Lung (tissue), 11 donors: ENCODE measurements at regions not wholly inside any gene's neighbourhood (a gene's known extent, or its start where the extent isn't known, plus 50 kb on each side); places are given as distances from the start of the nearest gene placed in this dataset.

Experiments used
- ATAC-seq: fragments of 200-7000 bp; cut with Tn5 transposase; one replicate; pipeline ENCODE4 v1.9.1; 2020; ENCODE audit warnings: moderate number of reproducible peaks; ENCODE audit not compliant: insufficient read depth, low FRiP score
- DNase-seq, 3 donors: peaks; one replicate each; pipeline ENCODE4 v3.0.0-alpha.2; 2013 to 2017
- H3K27ac ChIP-seq, 2 donors: one replicate each; pipeline ENCODE4 v1.5.1; 2013; ENCODE audit warnings: mild to moderate bottlenecking in 2 of 2, moderate library complexity in 2 of 2, control low read depth in 1 of 2, inconsistent platforms in 1 of 2, low read depth in 1 of 2, low read length in 1 of 2
- H3K27me3 ChIP-seq, 3 donors: one replicate each; pipeline ENCODE4 v1.5.1; 2013; ENCODE audit warnings: low read length in 2 of 3; ENCODE audit not compliant: control insufficient read depth in 3 of 3, insufficient read depth in 3 of 3
- H3K36me3 ChIP-seq, 4 donors: one replicate each; pipeline ENCODE4 v1.5.1; 2013; ENCODE audit warnings: low read length in 4 of 4, mild to moderate bottlenecking in 1 of 4, moderate library complexity in 1 of 4; ENCODE audit not compliant: control insufficient read depth in 4 of 4, insufficient read depth in 4 of 4
- H3K4me1 ChIP-seq, 5 donors: one replicate each; pipeline ENCODE4 v1.5.1; 2013; ENCODE audit warnings: low read length in 5 of 5, mild to moderate bottlenecking in 2 of 5, moderate library complexity in 1 of 5; ENCODE audit not compliant: control insufficient read depth in 5 of 5, insufficient read depth in 5 of 5
- H3K4me3 ChIP-seq: one replicate; pipeline ENCODE4 v1.5.1; 2013; ENCODE audit warnings: mild to moderate bottlenecking, control low read depth, moderate library complexity
- H3K9ac ChIP-seq, 2 donors: one replicate each; pipeline ENCODE4 v1.5.1; 2013; ENCODE audit warnings: low read length in 2 of 2, control low read depth in 1 of 2; ENCODE audit not compliant: insufficient read depth in 1 of 2
- H3K9me3 ChIP-seq, 4 donors: one replicate each; pipeline ENCODE4 v1.5.1; 2013; ENCODE audit warnings: low read length in 3 of 4, mild to moderate bottlenecking in 1 of 4, moderate library complexity in 1 of 4; ENCODE audit not compliant: control insufficient read depth in 4 of 4, insufficient read depth in 3 of 4
- WGBS, 2 donors: extraction: QIAGEN DNeasy Blood & Tissue Kit; methylation state at CpG; one replicate each; pipeline ENCODE4 v1.1.7; 2013; 5-methylcytosine and 5-hydroxymethylcytosine counted together
- TF ChIP-seq, protein P1 (sequence below): IDR thresholded peaks from 2 replicates; pipeline ENCODE4 v1.5.1; 2012; ENCODE audit warnings: mild to moderate bottlenecking; ENCODE audit errors: control extremely low read depth, extremely low read depth
- donor health status: control.
- donor health status: control.
- donor health status: Bipolar disorder and iron deficiency.
- donor health status: healthy.
- donor health status: DM: yes; HTN: yes; CAD: no.

DNA sequence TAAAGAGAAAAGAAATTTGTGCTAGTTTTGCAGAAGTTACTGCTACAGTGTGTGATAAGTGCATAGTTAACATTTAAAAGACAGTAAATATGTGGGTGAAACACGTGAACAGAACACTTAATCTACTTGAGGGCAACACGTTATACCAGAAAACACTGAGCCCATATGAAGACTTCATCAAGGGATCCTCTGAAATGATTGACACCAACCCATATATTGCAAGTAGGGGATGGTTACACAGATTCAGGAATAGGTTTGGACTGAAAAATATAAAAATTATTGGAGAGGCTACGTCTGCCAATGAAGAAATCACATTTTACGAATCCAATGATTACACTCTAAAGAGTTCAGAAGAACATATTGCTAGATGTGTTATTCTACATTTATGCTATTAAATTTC lies 185.6 kb downstream of the GPX5 start:
- ATAC-seq (no peak), DNase-seq (no peak)
- Histone ChIP-seq H3K4me3 (no peak overlapping the region), H3K27me3 (peaks cover 0 to 18% (median 12%) of the 10 kb centered on the region in 3 donors), H3K9me3 (peaks cover 0 to 12% (median 5%) of the 10 kb centered on the region in 4 donors), H3K36me3 (no peaks in the 10 kb centered on the region), H3K27ac (no peak overlapping the region), H3K4me1 (no peaks in the 10 kb centered on the region), H3K9ac (no peak overlapping the region)
- TF ChIP-seq, protein P1, sequence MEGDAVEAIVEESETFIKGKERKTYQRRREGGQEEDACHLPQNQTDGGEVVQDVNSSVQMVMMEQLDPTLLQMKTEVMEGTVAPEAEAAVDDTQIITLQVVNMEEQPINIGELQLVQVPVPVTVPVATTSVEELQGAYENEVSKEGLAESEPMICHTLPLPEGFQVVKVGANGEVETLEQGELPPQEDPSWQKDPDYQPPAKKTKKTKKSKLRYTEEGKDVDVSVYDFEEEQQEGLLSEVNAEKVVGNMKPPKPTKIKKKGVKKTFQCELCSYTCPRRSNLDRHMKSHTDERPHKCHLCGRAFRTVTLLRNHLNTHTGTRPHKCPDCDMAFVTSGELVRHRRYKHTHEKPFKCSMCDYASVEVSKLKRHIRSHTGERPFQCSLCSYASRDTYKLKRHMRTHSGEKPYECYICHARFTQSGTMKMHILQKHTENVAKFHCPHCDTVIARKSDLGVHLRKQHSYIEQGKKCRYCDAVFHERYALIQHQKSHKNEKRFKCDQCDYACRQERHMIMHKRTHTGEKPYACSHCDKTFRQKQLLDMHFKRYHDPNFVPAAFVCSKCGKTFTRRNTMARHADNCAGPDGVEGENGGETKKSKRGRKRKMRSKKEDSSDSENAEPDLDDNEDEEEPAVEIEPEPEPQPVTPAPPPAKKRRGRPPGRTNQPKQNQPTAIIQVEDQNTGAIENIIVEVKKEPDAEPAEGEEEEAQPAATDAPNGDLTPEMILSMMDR = no peak
- 76 to 81% methylated on average over 4 of the region's 4 CpGs for WGBS, 2 donors

DNA sequence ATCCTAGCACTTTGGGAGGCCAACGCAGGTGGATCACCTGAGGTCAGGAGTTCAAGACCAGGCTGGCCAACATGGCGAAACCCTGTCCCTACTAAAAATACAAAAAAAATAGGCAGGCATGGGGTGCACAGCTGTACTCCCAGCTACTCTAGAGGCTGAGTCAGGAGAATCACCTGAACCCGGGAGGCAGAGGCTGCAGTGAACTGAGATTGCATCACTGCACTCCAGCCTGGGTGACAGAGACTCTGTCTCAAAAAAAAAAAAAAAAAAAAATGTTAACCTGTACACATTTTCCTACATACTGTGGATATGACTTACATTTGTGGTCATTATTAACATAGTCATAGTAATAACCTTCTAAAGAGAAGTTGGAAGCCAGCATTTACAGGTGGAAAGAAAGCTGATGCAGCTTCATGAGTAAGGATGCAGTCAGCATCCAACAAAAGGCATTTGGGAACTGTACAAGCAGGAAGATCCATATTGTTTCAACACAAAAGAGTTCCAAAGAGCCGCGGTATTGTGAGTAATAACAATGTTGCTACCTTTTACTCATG lies 186.2 kb downstream of the GPX5 start:
- peaks cover 0 to 18% (median 12%) of the 10 kb centered on the region in 3 donors for H3K27me3 ChIP-seq
- no peak for ATAC-seq
- H3K9ac ChIP-seq = no peak overlapping the region
- H3K4me1 ChIP-seq = no peaks in the 10 kb centered on the region
- no peak overlapping the region for H3K4me3 ChIP-seq
- WGBS, 2 donors = 70 to 75% methylated on average over 5 of the region's 5 CpGs
- TF ChIP-seq, protein P1 = no peak
- peaks cover 0 to 12% (median 5%) of the 10 kb centered on the region in 4 donors for H3K9me3 ChIP-seq
- H3K36me3 ChIP-seq = no peaks in the 10 kb centered on the region
- no peak for DNase-seq
- H3K27ac ChIP-seq = no peak overlapping the region

DNA sequence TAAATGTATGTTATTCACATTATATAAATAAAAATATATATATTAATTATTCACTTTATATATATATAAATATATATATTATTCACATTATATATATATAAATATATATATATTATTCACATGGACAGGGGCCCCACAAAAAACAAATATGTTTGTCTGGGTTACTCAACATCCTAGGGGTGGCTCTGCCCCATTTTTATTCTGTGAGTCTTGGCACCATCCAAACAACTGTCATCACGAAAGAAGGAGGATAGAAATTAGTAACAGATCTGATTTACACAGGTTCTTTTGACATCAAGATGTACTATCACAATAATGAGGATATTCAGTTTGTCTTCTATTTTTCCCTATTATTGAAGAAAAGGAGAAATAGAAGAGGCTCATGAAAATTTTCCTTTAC lies 187.3 kb downstream of the GPX5 start:
- ATAC-seq (no peak), DNase-seq (no peak)
- Histone ChIP-seq H3K27me3 (peaks cover 0 to 20% (median 16%) of the 10 kb centered on the region in 3 donors), H3K9ac (no peak overlapping the region), H3K9me3 (peaks cover 0 to 9% (median 5%) of the 10 kb centered on the region in 4 donors), H3K27ac (no peak overlapping the region), H3K4me3 (no peak overlapping the region), H3K4me1 (no peaks in the 10 kb centered on the region), H3K36me3 (no peaks in the 10 kb centered on the region)
- 80 to 95% methylated on average over 1 of the region's 1 CpG for WGBS, 2 donors
- TF ChIP-seq, protein P1 = no peak
